ENCODE measurements at regions not wholly inside any gene's neighbourhood (a gene's known extent, or its start where the extent isn't known, plus 50 kb on each side); places are given as distances from the start of the nearest gene placed in this dataset.

DNA sequence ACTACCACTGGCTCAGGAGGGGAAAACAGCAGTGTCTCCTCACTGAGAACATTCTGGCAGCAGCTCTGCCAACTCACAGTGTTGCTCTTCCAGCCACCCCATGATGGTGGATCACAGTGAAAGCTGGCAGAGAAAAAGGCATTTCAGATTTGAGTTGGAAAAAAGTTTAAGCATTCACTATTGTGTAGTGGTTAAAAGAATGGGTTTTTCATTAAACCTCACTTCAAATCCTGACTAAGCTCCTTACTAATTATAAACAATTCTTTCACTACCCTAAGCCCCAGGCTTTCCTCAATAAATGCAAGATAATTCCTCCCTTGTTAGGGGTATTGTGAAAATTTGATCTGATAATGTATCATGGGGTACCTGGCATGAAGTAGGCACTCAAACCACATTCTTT, 518.1 kb downstream of the SNAPC1 start:
- no peak for DNase-seq (ENCODE audit: low read depth)

DNA sequence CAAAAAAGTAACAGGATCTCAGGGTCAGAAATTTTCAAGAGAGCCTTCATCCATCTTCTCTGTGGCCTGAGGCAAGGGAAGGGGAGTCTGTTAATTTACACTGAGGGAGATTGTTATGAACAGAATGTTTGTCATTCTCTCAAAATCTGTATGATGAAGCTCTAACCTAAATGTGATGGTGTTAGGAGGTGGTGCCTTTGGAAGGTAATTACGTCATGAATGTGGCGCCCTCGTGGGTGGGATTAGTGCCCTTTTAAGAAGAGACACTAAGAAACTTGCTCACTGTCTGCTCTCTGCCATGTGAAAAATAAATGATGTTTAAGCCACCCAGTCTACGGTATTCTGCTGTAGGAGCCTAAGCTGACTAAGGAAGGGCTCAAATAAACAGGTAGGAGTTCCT, 521.6 kb downstream of the SNAPC1 start:
- no peak for DNase-seq (ENCODE audit: low read depth)

DNA sequence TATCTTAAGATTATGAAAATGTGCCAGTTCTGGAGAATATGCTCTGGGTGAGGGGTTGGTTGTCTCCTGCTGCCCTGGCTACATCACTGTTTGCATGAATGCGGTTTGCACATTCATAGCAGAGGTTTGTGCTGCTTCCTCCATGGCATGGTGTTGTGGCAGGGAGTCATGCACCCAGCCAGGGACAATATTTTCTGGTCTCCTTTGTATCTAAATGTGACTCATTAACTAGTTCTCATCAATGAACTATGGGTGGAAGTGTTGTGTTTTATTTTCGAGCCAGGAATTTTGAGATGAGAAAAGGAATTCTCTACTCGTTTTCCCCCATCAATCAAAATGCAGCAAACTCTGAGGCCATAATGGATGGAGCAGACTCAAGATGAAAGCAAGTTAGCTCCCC, 527.3 kb downstream of the SNAPC1 start:
- no peak for DNase-seq (ENCODE audit: low read depth)

DNA sequence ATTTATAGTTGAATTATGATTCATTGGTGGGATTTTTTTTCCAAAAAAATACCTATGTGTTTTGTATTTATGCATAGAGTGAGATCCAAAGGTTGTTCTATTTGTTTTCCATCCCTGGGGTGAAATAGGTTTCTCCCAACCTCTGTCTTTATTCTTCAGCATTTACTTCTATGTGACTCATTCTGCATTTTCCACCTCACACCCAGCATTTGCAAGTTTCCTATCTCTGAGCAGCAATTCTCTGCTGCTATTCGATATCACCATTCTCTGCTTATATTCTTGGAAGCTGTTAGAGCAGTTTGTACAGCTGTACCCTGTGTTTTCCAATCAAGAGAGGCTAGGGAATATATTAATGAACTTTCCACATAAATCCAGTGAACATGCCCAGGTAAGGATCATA, 538.9 kb downstream of the SNAPC1 start:
- DNase-seq (ENCODE audit: low read depth) = no peak

DNA sequence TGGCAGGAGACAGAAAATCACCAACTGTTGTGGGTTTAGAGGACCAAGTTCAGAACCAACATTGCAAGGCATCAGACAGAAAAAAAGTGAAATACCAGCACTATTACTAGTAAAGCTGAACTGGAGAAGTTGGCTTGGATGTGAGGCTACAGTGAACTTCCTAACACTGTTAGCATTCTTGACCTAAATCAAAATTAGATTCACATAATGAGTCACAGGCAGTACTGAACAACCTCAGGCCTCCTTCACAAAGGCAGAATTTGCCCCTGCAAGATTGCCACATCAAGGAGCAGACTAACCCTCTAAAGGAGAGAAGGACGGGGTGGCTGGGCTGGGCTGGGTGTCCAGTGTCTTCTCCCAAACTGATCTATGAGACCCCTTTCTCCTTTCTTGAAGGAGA, 539.7 kb downstream of the SNAPC1 start:
- no peak for DNase-seq (ENCODE audit: low read depth)

GRCh38 chr14:62303437-62303836, 541.2 kb downstream of the SNAPC1 start:
- no peak for DNase-seq (ENCODE audit: low read depth)

DNA sequence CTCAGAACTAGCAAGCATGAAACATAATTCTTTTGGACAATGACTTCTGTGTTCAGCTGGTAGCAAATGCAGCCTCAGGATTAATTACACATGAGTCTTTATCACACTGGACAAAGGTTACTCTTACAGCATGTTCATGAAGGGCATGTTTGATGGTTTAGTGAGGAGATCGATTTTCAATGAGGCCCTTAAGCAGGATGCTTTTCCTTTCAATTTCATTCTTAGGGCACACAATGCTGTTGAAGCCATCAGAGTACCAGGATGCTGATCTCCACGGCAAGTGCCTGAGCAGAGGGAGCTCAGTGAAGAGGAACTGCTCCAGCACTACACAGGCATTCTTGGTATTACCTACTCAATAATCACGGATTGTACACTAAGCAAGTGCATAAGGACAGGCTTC, 542.0 kb downstream of the SNAPC1 start:
- DNase-seq (ENCODE audit: low read depth) = no peak

DNA sequence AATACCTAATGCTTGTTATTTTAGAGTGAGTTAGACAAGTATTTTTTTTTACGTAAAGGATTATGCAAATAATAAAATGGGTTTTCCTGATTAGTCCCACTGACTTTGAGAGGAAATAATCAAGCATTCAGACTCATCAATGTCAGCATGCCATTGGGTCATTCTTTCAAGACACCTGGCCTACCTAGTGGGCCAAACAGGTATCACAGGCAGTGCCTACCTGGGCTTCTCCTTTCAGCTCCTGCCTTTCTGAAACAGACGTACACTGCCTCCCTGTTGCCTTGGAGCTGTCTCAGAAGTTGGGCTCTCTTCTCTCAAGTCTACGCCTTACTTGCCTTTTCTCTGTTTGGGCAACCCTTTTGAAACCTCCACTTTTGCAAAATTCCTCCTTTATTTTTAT, 545.6 kb downstream of the SNAPC1 start:
- no peak for DNase-seq (ENCODE audit: low read depth)

DNA sequence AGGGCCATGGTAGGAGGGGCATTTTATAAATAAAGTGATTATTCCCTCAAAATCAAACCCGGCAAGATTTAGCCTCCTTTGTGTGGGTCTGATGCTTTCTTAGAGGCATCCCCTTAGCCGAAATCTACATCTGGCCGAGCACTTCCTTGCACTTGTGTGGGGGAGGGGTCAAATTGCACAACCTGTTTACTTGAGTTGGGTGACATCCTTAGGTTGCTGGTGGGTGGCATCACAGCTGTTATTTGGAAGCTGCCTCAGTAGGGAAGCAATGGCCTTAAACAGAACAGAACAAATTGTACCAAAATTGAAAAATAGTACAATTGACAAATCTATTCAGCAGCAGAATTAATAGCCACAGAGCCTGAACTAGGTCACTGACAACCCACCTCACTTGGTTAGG, 546.1 kb downstream of the SNAPC1 start:
- DNase-seq (ENCODE audit: low read depth) = no peak

DNA sequence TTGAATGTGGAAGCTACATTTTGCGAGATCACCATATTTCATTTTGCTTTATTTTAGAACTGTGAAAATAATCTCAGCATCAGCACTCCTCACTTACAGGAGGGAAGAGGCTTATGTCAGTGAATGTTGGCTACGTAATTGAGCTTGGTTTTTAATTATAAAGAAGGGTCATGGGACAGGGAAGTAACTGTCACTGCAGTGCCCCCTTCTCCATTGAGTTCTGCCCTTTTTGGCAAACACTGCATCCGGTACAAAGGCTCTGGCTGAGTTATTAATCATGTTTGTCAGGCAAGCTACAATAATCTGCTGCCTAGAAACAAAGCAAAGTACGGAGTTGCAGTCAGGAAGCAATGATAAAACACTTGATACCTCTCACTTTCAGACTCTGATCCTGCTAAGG, 546.7 kb downstream of the SNAPC1 start:
- DNase-seq (ENCODE audit: low read depth) = no peak

GRCh38 chr14:62313212-62313611, 551.0 kb downstream of the SNAPC1 start:
- no peak for DNase-seq (ENCODE audit: low read depth)

GRCh38 chr14:62314221-62314620, 552.0 kb downstream of the SNAPC1 start:
- DNase-seq (ENCODE audit: low read depth) = no peak

- DNase-seq (ENCODE audit: low read depth) = no peak
Measured at GRCh38 chr14:62314871-62315270, 552.7 kb downstream of the SNAPC1 start.

GRCh38 chr14:62315631-62316030, 553.4 kb downstream of the SNAPC1 start:
- DNase-seq (ENCODE audit: low read depth) = no peak

GRCh38 chr14:62322216-62322615, 560.0 kb downstream of the SNAPC1 start:
- DNase-seq (ENCODE audit: low read depth) = no peak

- peak; percentile 11 for DNase-seq (ENCODE audit: low read depth)
Measured at GRCh38 chr14:62329427-62329826, 567.2 kb downstream of the SNAPC1 start.

DNA sequence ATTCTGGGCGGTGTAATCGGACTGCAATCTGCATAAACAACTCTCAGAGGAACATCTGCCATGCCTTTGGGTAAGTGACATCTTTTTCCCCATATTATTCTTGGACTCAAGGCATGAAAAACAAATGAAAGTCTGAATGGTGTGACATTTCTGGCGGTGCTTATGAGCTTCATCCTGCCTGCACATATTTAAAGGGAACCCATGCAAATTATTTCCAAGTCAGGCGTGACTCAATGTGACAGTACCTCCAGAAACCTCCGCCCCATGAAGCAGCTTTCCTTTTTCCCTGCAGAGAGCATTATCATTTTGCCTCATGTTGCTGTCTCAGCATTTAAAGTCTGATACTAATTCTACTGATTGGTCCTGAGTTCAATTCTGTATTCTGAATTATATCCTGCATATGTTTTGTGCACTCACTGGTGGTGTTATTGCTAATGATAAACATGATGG, 585.4 kb downstream of the SNAPC1 start:
- no peak for DNase-seq (ENCODE audit: low read depth)

GRCh38 chr14:62357362-62357761, 595.1 kb downstream of the SNAPC1 start:
- no peak for DNase-seq (ENCODE audit: low read depth)

DNA sequence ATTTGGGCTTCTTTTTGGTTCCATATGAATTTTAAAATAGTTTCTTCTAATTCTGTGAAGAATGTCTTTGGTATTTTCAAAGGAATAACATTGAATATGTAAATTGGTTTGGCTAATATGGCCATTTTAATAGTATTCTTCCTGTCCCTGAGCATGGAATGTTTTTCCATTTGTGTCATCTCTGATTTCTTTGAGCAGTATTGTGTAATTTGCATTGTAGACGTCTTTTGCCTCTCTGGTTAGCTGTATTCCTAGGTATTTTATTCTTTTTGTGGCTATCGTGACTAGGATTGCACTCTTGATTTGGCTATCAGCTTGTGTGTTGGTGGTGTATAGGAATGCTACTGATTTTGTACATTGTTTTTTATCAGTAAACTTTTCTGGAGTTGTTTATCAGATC, 601.9 kb downstream of the SNAPC1 start:
- DNase-seq (ENCODE audit: low read depth) = no peak

DNA sequence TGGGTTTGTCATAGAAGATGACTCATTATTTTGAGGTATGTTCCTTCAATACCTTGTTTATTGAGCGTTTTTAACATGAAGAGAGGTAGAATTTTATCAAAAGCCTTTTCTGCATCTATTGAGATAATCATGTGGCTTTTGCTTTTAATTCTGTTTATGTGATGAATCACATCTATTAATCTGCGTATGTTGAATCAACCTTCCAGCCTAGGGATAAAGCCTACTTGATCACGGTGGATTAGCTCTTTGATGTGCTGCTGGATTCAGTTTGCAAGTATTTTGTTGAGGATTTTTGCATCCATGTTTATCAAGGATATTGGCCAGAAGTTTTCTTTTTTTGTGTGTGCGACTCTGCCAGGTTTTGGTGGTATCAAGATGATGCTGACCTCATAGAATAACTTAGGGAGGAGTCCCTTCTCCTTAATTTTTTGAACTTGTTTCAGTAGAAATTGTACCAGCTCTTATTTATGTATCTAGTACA, 602.6 kb downstream of the SNAPC1 start:
- no peak for DNase-seq (ENCODE audit: low read depth)

GRCh38 chr14:62369919-62370560, 607.8 kb downstream of the SNAPC1 start:
- no peak for DNase-seq (ENCODE audit: low read depth)

GRCh38 chr14:62373944-62374343, 611.7 kb downstream of the SNAPC1 start:
- DNase-seq (ENCODE audit: low read depth) = no peak

DNA sequence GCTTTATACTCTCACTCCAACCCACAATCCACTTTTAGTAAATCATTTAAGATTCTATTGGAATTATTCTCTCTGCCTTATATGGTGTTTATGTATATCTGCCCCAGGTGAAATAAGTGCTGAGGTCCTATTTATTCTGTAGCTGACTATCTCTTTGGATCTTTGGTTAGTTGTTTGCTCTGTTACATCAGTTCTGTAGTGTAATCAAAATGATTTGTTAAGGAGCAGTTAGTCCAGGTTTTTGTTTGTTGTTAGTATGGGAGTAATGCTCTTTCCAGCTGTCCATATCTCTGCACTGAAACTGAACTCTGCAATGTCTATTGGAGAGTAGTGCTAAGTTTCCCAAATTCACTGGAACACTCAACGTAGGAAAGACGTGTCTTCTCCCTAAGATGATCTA, 615.8 kb downstream of the SNAPC1 start:
- no peak for DNase-seq (ENCODE audit: low read depth)

DNA sequence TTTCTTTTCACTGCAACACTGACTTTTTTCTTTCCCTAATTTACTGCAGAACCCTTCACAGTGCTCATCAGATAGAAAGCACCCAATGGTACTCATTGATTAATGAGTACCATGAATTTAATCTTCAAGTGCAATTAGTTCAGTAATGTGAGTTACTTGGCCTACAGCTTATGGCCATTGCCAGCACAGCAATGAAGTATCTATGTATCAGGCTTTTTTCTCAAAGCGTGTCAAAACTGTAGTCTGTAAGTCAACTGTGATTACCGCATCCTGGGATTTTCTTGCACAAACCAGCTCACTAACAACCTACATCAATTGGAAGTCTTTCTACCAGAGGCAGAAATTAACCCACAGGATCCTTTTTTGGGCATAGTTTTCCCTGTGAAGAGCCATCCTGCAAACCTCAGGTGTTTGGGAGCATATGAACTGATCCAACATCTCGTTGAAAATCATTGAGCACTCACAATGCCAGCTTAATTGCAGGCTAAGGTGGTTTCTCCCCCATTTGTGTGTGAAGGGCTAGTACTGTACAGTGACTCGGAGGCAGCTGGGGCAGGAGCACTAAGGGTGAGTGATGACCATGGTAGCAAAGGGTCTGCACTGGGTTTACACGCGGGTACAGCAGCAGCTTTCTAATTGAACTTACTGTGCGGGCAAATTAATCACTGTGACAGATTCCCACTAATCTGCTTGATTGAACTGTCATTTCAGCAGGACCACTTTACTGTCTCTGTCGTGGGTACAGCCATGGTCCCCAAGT, 619.3 kb downstream of the SNAPC1 start:
- no peak for DNase-seq (ENCODE audit: low read depth)

All from HS-27A (cell line).